Epithelial cell of esophagus (primary cell): ENCODE measurements at regions not wholly inside any gene's neighbourhood (a gene's known extent, or its start where the extent isn't known, plus 50 kb on each side); places are given as distances from the start of the nearest gene placed in this dataset.
"Not testable (repeated sequence)": the region's sequence is repeated elsewhere in the genome, so short reads cannot be mapped to it uniquely, and the experiment has no call there.

ENCODE experiments used
- DNase-seq: peaks from one replicate; pipeline ENCODE4 v3.0.0; 2010; ENCODE audit warnings: low read depth
- H3K4me3 ChIP-seq: 2 replicates; pipeline ENCODE4 v1.5.1; 2011; ENCODE audit warnings: mild to moderate bottlenecking, low read length, control low read depth
- CTCF ChIP-seq: IDR thresholded peaks from 2 replicates; pipeline ENCODE4 v1.5.1; 2011; ENCODE audit warnings: low read depth, mild to moderate bottlenecking, low read length, control low read depth, inconsistent platforms; ENCODE audit not compliant: insufficient read depth; ENCODE audit errors: missing control alignments

GRCh38 chr4:125626946-125627345 lies 312.2 kb downstream of the FAT4 start:
- H3K4me3 ChIP-seq: no peak overlapping the region
- DNase-seq: no peak
- TF ChIP-seq CTCF: no peak

GRCh38 chr4:125639182-125639621 lies 324.4 kb downstream of the FAT4 start:
- H3K4me3 ChIP-seq: no peak overlapping the region
- TF ChIP-seq CTCF: no peak
- no peak for DNase-seq

- DNase-seq: no peak
- no peak for TF ChIP-seq CTCF
- H3K4me3 ChIP-seq: no peak overlapping the region
Measured at GRCh38 chr4:125641611-125642010, 326.9 kb downstream of the FAT4 start.

- no peak overlapping the region for H3K4me3 ChIP-seq
- TF ChIP-seq CTCF: no peak
- DNase-seq: no peak
Measured at GRCh38 chr4:125642645-125643044, 327.9 kb downstream of the FAT4 start.

- no peak overlapping the region for H3K4me3 ChIP-seq
- no peak for DNase-seq
- TF ChIP-seq CTCF: no peak
Measured at GRCh38 chr4:125649452-125649851, 334.7 kb downstream of the FAT4 start.

- no peak overlapping the region for H3K4me3 ChIP-seq
Measured at GRCh38 chr4:125650557-125650956, 335.8 kb downstream of the FAT4 start.

GRCh38 chr4:125651707-125652357 lies 337.1 kb downstream of the FAT4 start:
- H3K4me3 ChIP-seq, DNase-seq: not testable (repeated sequence)

More at GRCh38 chr4:125650557-125650956, 335.8 kb downstream of the FAT4 start:
- no peak for DNase-seq
- no peak for TF ChIP-seq CTCF
